NB4 (cell line): ENCODE measurements at regions not wholly inside any gene's neighbourhood (a gene's known extent, or its start where the extent isn't known, plus 50 kb on each side); places are given as distances from the start of the nearest gene placed in this dataset.

ENCODE experiments used
- DNase-seq: peaks from one replicate; pipeline ENCODE4 v3.0.0; 2010; ENCODE audit warnings: low read depth
- H3K4me3 ChIP-seq: one replicate; pipeline ENCODE4 v1.5.1; 2011; ENCODE audit warnings: mild to moderate bottlenecking, low read depth, low read length, moderate library complexity
- CTCF ChIP-seq: IDR thresholded peaks from one replicate; pipeline ENCODE4 v1.5.1; 2012; ENCODE audit warnings: low read depth, low read length
- MAX ChIP-seq: IDR thresholded peaks from 2 replicates; pipeline ENCODE4 v1.6.1; 2011; ENCODE audit warnings: low read depth, low read length
- MYC ChIP-seq: IDR thresholded peaks from 2 replicates; pipeline ENCODE4 v1.6.1; 2011; ENCODE audit warnings: low read depth, low read length
- POLR2A ChIP-seq: IDR thresholded peaks from 2 replicates; pipeline ENCODE4 v1.6.1; 2011; ENCODE audit warnings: mild to moderate bottlenecking; ENCODE audit not compliant: insufficient read length; ENCODE audit errors: extremely low read depth

GRCh38 chr4:91826186-91826585, 477.6 kb upstream of the GRID2 start:
- no peak for DNase-seq
- TF ChIP-seq MAX (no peak), CTCF (no peak), MYC (no peak), POLR2A (no peak)
- H3K4me3 ChIP-seq, result no peak overlapping the region

- DNase-seq, result no peak
- no peak for TF ChIP-seq MYC
- no peak for TF ChIP-seq MAX
- no peak for TF ChIP-seq POLR2A
- TF ChIP-seq CTCF, result no peak
- no peak overlapping the region for H3K4me3 ChIP-seq
Observed at GRCh38 chr4:91827914-91828313, 475.9 kb upstream of the GRID2 start.

- TF ChIP-seq MAX (no peak), POLR2A (no peak), CTCF (no peak), MYC (no peak)
- DNase-seq, result no peak
- no peak overlapping the region for H3K4me3 ChIP-seq
Observed at GRCh38 chr4:91829531-91829930, 474.2 kb upstream of the GRID2 start.

GRCh38 chr4:91830681-91831395, 472.9 kb upstream of the GRID2 start:
- no peak for DNase-seq
- TF ChIP-seq MYC (no peak), MAX (no peak), CTCF (no peak), POLR2A (no peak)
- H3K4me3 ChIP-seq, result no peak overlapping the region

- no peak for DNase-seq
- TF ChIP-seq MAX, result no peak
- TF ChIP-seq CTCF, result no peak
- no peak for TF ChIP-seq MYC
- no peak for TF ChIP-seq POLR2A
- H3K4me3 ChIP-seq, result no peak overlapping the region
Observed at GRCh38 chr4:91837608-91838029, 466.1 kb upstream of the GRID2 start.
